Thyroid gland (tissue), 4 donors: ENCODE measurements at regions not wholly inside any gene's neighbourhood (a gene's known extent, or its start where the extent isn't known, plus 50 kb on each side); places are given as distances from the start of the nearest gene placed in this dataset.
"Not testable (repeated sequence)": the region's sequence is repeated elsewhere in the genome, so short reads cannot be mapped to it uniquely, and the experiment has no call there.

Source experiments
- POLR2A ChIP-seq, 2 donors: fragments of 450-650 bp; IDR thresholded peaks; one replicate each; pipeline ENCODE4 v1.6.1; 2017; ENCODE audit warnings: antibody characterized with exemption in 2 of 2, mild to moderate bottlenecking in 2 of 2, moderate library complexity in 1 of 2
- TF ChIP-seq, protein P1 (sequence below), 6 experiments: fragments of 200-600 bp in 3 of 6; fragments of 450-650 bp in 3 of 6; sonication (generic) in 3 of 6; IDR thresholded peaks; one replicate each; pipeline ENCODE4 v1.5.1; 2016 to 2019; ENCODE audit warnings: antibody characterized with exemption in 6 of 6, mild to moderate bottlenecking in 2 of 6, inconsistent platforms in 1 of 6, moderate library complexity in 1 of 6

DNA sequence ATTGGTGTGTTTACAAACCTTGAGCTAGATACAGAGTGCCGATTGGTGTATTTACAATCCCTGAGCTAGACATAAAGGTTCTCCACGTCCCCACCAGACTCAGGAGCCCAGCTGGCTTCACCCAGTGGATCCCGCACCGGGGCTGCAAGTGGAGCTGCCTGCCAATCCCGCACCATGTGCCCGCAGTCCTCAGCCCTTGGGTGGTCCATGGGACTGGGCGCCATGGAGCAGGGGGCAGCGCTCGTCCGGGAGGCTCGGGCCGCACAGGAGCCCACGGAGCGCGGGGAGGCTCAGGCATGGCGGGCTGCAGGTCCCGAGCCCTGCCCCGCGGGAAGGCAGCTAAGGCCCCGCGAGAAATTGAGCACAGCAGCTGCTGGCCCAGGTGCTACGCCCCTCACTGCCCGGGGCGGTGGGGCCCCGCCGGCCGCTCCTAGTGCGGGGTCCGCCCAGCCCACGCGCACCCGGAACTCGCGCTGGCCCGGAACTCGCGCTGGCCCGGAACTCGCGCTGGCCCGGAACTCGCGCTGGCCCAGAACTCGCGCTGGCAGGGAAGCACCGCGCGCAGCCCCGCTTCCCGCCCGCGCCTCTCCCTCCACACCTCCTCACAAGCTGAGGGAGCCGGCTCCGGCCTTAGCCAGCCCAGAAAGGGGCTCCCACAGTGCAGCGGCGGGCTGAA is 342.2 kb downstream of the RFPL4B start:
- TF ChIP-seq, protein P1, sequence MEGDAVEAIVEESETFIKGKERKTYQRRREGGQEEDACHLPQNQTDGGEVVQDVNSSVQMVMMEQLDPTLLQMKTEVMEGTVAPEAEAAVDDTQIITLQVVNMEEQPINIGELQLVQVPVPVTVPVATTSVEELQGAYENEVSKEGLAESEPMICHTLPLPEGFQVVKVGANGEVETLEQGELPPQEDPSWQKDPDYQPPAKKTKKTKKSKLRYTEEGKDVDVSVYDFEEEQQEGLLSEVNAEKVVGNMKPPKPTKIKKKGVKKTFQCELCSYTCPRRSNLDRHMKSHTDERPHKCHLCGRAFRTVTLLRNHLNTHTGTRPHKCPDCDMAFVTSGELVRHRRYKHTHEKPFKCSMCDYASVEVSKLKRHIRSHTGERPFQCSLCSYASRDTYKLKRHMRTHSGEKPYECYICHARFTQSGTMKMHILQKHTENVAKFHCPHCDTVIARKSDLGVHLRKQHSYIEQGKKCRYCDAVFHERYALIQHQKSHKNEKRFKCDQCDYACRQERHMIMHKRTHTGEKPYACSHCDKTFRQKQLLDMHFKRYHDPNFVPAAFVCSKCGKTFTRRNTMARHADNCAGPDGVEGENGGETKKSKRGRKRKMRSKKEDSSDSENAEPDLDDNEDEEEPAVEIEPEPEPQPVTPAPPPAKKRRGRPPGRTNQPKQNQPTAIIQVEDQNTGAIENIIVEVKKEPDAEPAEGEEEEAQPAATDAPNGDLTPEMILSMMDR (IDR thresholded peaks at IDR 0.05) = not testable (repeated sequence)
- not testable (repeated sequence) for TF ChIP-seq POLR2A (IDR thresholded peaks at IDR 0.05)
